HG03060 (cell line): ENCODE measurements at regions not wholly inside any gene's neighbourhood (a gene's known extent, or its start where the extent isn't known, plus 50 kb on each side); places are given as distances from the start of the nearest gene placed in this dataset.

Experiments used
- ATAC-seq: cut with Tn5 transposase; IDR thresholded peaks from one replicate; pipeline ENCODE4 v1.9.1; 2021; ENCODE audit warnings: low read depth, moderate number of reproducible peaks; ENCODE audit not compliant: unreplicated experiment

DNA sequence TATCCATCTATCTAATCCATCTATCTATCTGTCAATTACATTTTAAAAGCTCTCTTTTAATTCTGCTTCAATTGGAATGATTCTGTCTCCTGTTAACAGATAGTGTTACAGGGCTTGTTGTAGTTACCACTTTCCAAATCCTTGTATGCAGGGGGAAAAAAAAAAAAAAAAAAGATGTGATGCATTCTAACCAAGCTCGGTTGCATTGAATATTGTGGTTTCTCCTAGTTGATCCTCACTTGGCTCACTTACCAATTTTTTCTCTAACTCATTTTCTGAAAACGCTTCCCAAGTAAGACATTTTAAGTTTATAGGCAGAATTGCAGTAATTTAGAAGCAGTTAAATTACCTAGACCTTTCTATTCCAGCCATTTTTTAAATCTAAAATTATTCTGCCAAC lies 327.9 kb upstream of the PITX2 start:
- ATAC-seq, result no peak

DNA sequence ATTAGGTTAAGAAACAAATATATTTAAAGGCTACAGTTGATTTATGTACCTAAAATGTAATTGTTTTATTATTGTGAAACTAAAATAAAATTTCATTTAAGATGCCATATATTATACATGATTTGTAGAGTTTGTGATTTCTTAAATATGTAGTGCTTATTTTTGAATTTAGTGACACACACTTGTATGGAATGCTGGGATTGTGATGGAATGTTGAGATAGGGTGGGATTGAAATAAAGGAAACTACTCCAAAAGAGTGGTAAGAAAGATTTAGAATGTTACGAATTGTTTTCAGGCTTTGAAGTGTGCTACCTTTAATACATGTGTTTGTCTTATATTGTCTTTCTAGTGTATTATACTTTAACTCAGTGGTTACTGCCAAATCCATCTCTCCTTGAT lies 330.3 kb upstream of the PITX2 start:
- no peak for ATAC-seq

DNA sequence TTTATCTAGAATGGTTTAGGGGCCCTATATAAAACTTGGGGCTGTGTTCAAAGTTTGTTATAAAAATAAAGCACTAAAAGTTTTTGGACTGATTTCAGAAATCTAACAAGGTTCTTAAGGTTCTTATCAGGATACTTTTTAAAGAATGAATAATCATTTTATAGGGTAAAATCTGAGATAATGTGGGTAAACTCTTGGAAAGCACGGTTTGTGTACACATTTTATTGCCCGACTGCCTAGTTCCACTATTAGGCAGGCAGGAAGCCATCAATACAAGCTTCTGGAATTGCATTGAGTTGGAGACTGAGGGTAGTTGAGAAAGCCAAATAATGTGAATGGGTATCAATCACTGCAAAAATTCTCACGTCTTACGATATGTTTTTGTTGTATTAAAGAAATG lies 331.0 kb upstream of the PITX2 start:
- no peak for ATAC-seq

- no peak for ATAC-seq
These were observed 332.9 kb upstream of the PITX2 start for GRCh38 chr4:110955748-110956147.

GRCh38 chr4:110959041-110959643 lies 336.3 kb upstream of the PITX2 start:
- no peak for ATAC-seq

DNA sequence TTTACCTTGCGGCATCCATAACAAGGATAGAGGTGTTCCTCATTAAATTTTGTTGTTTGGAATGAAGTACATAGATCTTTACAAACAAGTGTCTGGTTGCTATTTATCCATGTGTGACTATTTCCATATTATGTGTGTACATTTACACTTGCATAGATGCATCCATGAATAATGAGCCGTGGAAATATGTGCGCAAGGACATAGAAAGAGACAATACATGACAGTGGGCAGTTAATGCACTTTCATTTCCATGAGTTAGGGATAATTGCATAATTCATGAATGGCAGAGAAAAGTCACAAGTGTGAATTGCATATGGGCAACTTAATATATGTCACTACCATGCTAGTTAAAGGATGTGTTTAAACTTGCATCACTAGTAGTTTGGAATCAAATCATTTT lies 338.2 kb upstream of the PITX2 start:
- ATAC-seq, result no peak

- ATAC-seq, result no peak
These were observed 339.7 kb upstream of the PITX2 start for GRCh38 chr4:110962616-110963015.

- ATAC-seq, result no peak
These were observed 340.9 kb upstream of the PITX2 start for GRCh38 chr4:110963662-110964280.

DNA sequence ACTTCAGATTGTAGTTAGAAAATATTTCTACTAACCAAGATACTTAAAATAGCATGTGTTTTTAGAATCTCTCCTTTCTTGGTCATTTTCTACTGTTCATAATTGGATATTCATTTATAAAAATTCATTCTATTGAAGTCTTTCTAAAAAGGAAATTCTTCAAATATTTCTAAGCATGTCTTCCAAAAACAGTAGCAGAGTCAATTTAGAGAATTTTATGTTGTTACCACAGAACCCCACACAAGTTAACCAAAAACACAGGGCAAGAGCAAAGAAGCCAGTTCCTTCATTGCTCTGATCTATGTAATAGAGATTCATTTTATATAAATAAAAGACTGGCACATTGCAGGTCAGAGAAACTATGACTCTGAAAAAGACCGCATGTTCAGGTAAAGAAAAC lies 345.1 kb upstream of the PITX2 start:
- no peak for ATAC-seq

DNA sequence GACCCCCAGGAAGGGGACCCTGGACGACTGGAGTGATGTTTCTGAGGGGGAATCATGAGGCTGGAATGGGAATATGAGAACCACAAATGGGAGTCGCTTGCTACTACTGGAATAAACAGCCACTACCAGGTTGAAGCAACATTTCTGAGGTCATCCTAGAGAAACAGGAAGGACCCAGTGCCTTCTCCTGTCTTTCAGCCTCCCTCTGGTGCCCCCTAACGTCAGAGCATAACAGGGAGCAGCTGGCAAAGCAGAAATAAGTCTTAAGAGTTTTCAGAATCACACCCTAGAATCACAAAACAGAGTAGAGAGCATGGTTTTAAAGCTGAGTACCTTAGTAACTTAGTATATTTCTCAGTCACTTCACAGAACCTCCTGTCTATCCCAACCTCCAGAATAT lies 347.8 kb upstream of the PITX2 start:
- ATAC-seq, result no peak

DNA sequence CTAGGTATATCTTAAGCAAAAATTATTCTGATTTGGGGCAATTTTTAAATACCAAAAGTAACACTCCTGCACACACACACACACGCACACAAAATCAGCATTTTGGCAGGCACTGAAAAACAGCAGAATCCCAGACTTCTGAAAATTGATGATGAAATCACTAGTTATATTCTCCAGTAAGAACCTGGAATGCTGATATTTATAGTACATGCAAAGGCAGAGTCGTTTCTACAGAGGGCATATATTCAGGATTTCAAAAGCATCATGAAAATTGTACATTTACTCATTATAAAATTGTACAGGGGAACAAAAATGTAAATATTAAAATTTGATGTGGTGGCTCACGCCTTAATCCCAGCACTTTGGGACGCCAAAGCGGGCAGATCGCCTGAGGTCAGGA lies 352.5 kb upstream of the PITX2 start:
- no peak for ATAC-seq

DNA sequence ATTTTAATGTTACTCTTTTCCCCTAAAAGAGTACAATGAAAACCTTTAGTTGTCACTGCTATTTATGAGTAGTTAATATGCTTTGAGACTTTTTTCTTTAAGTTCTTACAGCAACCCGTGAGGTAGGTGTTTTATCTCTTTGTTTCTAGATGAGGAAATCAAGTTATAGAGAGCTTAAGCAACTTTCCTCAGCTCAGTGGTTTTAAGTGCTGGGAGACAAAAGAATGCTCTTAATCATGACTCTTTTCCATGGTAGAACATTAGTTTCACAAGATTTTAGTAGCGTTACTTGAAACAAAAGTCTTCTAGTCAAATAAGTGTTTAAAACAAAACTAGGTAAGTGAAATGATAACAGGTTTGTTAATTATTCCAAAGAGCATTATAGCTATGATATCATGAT lies 354.7 kb upstream of the PITX2 start:
- ATAC-seq, result no peak

DNA sequence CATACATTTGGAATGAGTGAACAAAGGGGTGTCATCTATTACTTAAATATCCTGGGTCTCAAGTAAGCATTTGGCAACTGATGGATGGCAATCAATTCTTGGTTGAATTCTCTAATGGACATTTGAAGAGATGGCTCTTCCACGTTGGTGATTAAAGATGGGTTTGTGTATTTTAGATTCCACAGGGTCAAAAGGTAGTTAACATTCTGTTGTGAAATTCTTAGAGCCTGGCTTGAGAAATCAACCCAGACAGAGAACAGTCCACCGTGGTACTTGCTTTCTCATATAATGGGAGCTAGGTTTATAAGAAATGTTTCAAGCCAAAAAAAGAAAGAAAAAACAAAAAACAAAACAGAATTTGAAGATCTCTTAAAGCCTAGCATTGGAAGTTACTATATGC lies 355.9 kb upstream of the PITX2 start:
- ATAC-seq, result no peak

DNA sequence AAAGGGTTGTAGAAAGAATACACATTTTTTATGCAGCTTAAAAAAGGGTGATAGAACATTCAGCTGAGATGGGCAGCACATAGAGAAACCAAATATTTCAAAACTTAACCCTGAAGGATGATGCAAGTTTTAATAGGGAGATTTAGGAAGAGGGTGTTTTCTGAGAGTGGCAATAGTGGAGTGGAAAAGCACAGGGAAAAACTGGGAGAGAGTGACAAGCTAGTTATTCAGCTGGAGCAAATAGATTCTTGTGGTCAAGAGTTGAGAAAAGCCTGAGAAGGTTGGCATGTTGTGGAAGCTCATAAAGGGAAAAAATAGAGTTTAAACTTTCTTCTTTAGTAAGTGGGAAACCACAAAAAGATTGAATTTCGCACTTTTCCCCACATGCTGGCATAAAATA lies 359.6 kb upstream of the PITX2 start:
- ATAC-seq, result no peak

GRCh38 chr4:110988722-110989121 lies 365.8 kb upstream of the PITX2 start:
- ATAC-seq, result no peak

- ATAC-seq, result no peak
These were observed 366.2 kb upstream of the PITX2 start for GRCh38 chr4:110989125-110989524.

DNA sequence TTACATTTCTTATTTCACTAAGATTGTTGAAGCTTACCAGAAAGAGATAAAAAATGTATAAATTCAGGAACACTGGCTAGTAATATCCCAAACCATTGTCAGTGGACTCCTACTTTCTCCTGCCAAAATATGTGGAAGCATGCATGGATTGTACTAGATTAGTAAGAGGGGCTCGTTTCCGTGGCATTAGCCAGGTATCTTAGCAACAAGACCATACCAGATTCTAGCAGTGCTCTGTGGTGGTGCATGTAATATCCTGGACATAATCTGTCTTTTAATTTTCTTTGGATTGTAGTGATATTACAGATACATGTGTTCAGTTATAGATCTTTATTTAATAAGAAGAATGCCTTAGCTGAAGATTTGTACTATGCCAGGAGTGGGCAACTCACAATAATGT lies 371.9 kb upstream of the PITX2 start:
- ATAC-seq, result no peak

DNA sequence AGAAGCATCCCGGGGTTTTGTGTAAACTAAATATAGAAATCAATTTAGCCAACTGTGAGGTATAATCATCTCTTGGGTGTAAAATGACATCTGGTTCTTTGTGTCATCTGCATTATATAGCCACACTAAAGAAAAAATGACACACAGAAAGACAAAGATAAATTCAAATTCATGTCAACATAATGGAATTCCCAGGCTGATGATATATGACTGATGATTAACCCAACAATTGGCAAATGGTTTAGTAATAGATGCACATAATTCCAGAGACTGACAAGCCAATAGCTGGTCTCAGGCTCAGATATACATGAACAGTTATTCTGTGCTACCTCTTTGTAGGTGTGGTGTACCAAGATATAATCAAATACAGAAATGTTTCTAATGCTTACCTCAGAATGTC lies 375.4 kb upstream of the PITX2 start:
- ATAC-seq, result no peak

GRCh38 chr4:111011458-111011857 lies 388.6 kb upstream of the PITX2 start:
- ATAC-seq, result no peak

DNA sequence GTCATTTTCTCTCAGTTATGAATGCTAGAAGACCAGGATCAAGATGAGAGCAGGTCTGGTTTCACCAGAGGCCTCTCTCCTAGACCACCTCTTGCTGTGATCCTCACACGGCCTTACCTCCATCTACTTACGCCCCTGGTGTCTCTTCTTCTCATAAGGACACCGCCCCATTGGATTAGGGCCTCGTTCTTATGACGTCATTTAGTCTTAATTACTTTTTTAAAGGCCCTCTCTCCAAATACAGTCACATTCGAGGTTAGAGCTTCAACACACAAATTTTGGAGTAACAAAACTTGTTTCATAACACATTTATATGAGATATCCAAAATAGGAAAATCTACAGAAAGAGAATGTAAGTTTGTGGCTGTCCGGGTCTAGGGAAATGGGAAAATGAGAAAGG lies 391.0 kb upstream of the PITX2 start:
- no peak for ATAC-seq

DNA sequence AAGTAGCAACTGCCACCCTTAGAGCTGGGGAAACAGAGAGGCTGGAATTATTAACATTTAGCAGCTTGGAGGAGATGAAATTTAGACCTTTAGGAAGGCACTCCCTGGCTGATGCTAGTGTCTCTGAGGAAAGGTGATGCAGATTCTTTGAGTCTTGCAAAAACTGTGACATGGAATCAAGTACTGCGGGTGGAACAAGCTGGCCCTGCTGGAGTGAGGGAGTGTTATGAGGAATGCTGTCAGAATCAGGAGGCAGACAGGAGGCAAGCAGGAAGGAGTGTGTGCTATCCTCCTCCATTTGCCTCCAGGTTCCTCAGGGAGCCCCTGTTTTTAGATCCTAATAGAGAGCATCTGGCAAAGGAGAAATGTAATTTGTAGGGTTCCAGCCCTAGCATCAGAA lies 391.7 kb upstream of the PITX2 start:
- no peak for ATAC-seq

- no peak for ATAC-seq
These were observed 393.5 kb upstream of the PITX2 start for GRCh38 chr4:111016416-111016815.

GRCh38 chr4:111018216-111018615 lies 395.3 kb upstream of the PITX2 start:
- no peak for ATAC-seq
